DND-41 (cell line): ENCODE measurements at regions not wholly inside any gene's neighbourhood (a gene's known extent, or its start where the extent isn't known, plus 50 kb on each side); places are given as distances from the start of the nearest gene placed in this dataset.

Source experiments
- ATAC-seq: fragments of 200-7000 bp; cut with Tn5 transposase; 3 replicates; pipeline ENCODE4 v1.9.1; 2021; ENCODE audit warnings: low read depth; ENCODE audit not compliant: insufficient read depth
- DNase-seq: peaks from one replicate; pipeline ENCODE4 v3.0.0-alpha.2; 2020
- H2AFZ ChIP-seq: 2 replicates; pipeline ENCODE4 v1.6.0; 2012; ENCODE audit warnings: low read depth, low read length
- H3K27ac ChIP-seq: 2 replicates; pipeline ENCODE4 v1.5.1; 2012; ENCODE audit warnings: low read length, inconsistent platforms
- H3K27me3 ChIP-seq: fragments of 200-600 bp; sonication (generic); 2 replicates; pipeline ENCODE4 v1.6.0; 2012; ENCODE audit warnings: low read length, mild to moderate bottlenecking, inconsistent platforms; ENCODE audit not compliant: insufficient read depth, poor library complexity
- H3K36me3 ChIP-seq: 2 replicates; pipeline ENCODE4 v1.5.1; 2012; ENCODE audit warnings: low read length, inconsistent platforms; ENCODE audit not compliant: insufficient read depth
- H3K4me1 ChIP-seq: 2 replicates; pipeline ENCODE4 v1.5.1; 2012; ENCODE audit warnings: mild to moderate bottlenecking, low read length; ENCODE audit not compliant: insufficient read depth
- H3K4me2 ChIP-seq: 2 replicates; pipeline ENCODE4 v1.6.0; 2012; ENCODE audit warnings: mild to moderate bottlenecking, moderate library complexity, low read length, inconsistent platforms; ENCODE audit not compliant: insufficient read depth
- H3K4me3 ChIP-seq, 2 experiments: fragments of 200-600 bp in 1 of 2; shearing (Covaris generic) in 1 of 2; 2 replicates each; pipeline ENCODE4 v1.5.1; 2012 to 2016; ENCODE audit warnings: inconsistent platforms in 2 of 2, low read length in 2 of 2, mild to moderate bottlenecking in 2 of 2, low read depth in 1 of 2, moderate library complexity in 1 of 2
- H3K79me2 ChIP-seq: 2 replicates; pipeline ENCODE4 v1.6.0; 2012; ENCODE audit warnings: low read length, inconsistent platforms; ENCODE audit not compliant: insufficient read depth
- H3K9ac ChIP-seq: 2 replicates; pipeline ENCODE4 v1.6.0; 2012; ENCODE audit warnings: low read depth, mild to moderate bottlenecking, inconsistent platforms, low read length, moderate library complexity
- H3K9me3 ChIP-seq: 2 replicates; pipeline ENCODE4 v1.5.1; 2012; ENCODE audit warnings: low read length, moderate library complexity, mild to moderate bottlenecking, inconsistent platforms; ENCODE audit not compliant: insufficient read depth, severe bottlenecking
- H4K20me1 ChIP-seq: 2 replicates; pipeline ENCODE4 v1.6.0; 2012; ENCODE audit warnings: low read length; ENCODE audit not compliant: insufficient read depth
- CTCF ChIP-seq: IDR thresholded peaks from 2 replicates; pipeline ENCODE4 v1.5.1; 2012; ENCODE audit warnings: borderline replicate concordance, low read length, moderate library complexity, mild to moderate bottlenecking; ENCODE audit not compliant: poor library complexity, severe bottlenecking; ENCODE audit errors: extremely low read depth
- EZH2 ChIP-seq: IDR thresholded peaks from 3 replicates; pipeline ENCODE4 v1.6.1; 2012; ENCODE audit warnings: borderline replicate concordance, low read depth, mild to moderate bottlenecking, moderate library complexity, low read length, inconsistent platforms; ENCODE audit not compliant: severe bottlenecking

- no peaks in the 10 kb centered on the region for H4K20me1 ChIP-seq
- H3K9ac ChIP-seq: no peak overlapping the region
- H3K4me1 ChIP-seq: no peaks in the 10 kb centered on the region
- no peak overlapping the region for H3K4me2 ChIP-seq
- H3K36me3 ChIP-seq: no peaks in the 10 kb centered on the region
- DNase-seq (no peak), ATAC-seq (no peak)
- H2AFZ ChIP-seq: no peak overlapping the region
- no peaks in the 10 kb centered on the region for H3K27me3 ChIP-seq
- H3K4me3 ChIP-seq: no peak overlapping the region
- no peak overlapping the region for H3K27ac ChIP-seq
- no peaks in the 10 kb centered on the region for H3K79me2 ChIP-seq
- no peak for TF ChIP-seq EZH2
- TF ChIP-seq CTCF: no peak
- no peaks in the 10 kb centered on the region for H3K9me3 ChIP-seq
Observed at GRCh38 chrX:23505531-23506303, 161.6 kb upstream of the PRDX4 start.

DNA sequence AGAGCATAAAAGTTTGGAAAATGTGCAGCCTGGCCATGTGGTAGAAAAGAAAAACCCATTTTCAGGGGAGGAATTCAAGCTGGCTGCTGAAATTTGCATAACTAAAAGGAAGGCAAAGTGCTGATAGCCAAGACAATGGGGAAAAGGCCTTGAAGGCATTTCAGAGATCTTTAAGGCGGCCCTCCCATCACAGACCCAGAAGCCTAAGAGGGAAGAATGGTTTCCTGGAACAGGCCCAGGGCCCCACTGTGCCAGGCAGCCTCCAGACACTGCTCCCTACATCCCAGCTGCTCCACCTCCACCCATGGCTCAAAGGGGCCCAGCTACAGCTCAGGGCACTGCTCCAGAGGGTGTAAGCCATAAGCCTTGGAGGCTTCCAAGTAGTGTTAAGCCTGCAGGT is 158.0 kb upstream of the PRDX4 start:
- Histone ChIP-seq H4K20me1 (no peaks in the 10 kb centered on the region), H3K4me3 (no peak overlapping the region), H2AFZ (no peak overlapping the region), H3K4me1 (no peaks in the 10 kb centered on the region), H3K4me2 (no peak overlapping the region), H3K9ac (no peak overlapping the region), H3K9me3 (no peaks in the 10 kb centered on the region), H3K79me2 (no peaks in the 10 kb centered on the region), H3K36me3 (no peaks in the 10 kb centered on the region), H3K27me3 (no peaks in the 10 kb centered on the region), H3K27ac (no peak overlapping the region)
- TF ChIP-seq CTCF: no peak
- no peak for TF ChIP-seq EZH2
- no peak for DNase-seq
- no peak for ATAC-seq

DNA sequence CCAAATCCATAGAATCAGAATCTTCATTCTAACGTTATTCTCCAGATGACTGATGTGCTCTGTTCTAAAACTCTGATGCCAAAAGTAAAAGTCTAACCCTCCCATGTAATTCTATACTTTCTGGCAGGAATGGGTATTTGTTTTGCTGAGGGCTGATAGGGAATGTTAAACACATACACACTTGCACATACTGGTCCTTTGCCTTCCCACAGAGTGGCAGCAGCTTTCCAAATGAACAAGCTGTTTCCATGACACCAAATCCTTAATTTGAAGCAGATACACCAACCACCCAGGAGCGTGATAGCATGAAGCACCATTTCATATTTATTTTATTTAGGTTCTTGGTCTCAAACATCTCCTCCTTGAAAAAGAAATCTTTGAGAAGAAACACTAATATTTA is 155.5 kb upstream of the PRDX4 start:
- Histone ChIP-seq H3K4me2 (no peak overlapping the region), H3K4me1 (no peaks in the 10 kb centered on the region), H3K9ac (no peak overlapping the region), H3K79me2 (no peaks in the 10 kb centered on the region), H4K20me1 (no peaks in the 10 kb centered on the region), H3K36me3 (no peaks in the 10 kb centered on the region), H3K27ac (no peak overlapping the region), H2AFZ (no peak overlapping the region), H3K4me3 (no peak overlapping the region), H3K9me3 (no peaks in the 10 kb centered on the region), H3K27me3 (no peaks in the 10 kb centered on the region)
- ATAC-seq (no peak), DNase-seq (no peak)
- TF ChIP-seq CTCF (no peak), EZH2 (no peak)

DNA sequence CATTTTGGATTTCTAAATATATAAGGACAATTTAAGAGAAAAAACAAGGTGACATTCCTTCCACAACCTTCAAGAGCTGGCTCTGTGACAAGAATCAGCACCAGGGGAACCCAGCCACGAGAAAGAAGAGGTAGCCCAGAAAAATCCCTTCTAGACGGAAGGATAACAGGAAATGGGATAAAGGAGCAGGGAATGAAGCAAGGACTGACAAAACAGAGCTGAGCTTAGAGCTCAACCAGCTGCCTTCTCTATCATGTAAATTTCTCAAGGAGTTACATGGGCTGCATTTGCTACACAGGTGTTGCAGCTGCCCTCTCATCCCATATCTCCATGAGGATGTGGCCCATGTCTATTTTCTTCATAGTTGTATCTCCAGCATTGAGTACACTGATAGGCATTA is 154.2 kb upstream of the PRDX4 start:
- ATAC-seq: no peak

More for the DNA sequence above, 154.2 kb upstream of the PRDX4 start:
- TF ChIP-seq EZH2 (no peak), CTCF (no peak)
- no peak for DNase-seq
- H3K9me3 ChIP-seq: no peaks in the 10 kb centered on the region
- H3K27ac ChIP-seq: no peak overlapping the region
- H3K4me3 ChIP-seq: no peak overlapping the region
- H3K36me3 ChIP-seq: no peaks in the 10 kb centered on the region
- no peaks in the 10 kb centered on the region for H3K79me2 ChIP-seq
- H3K9ac ChIP-seq: no peak overlapping the region
- no peak overlapping the region for H3K4me2 ChIP-seq
- no peaks in the 10 kb centered on the region for H3K4me1 ChIP-seq
- no peak overlapping the region for H2AFZ ChIP-seq
- H3K27me3 ChIP-seq: no peaks in the 10 kb centered on the region
- H4K20me1 ChIP-seq: no peaks in the 10 kb centered on the region
